SK-N-SH treated with all-trans-retinoic acid at 6 μM for 48 hours (cell line): ENCODE measurements at regions not wholly inside any gene's neighbourhood (a gene's known extent, or its start where the extent isn't known, plus 50 kb on each side); places are given as distances from the start of the nearest gene placed in this dataset.

Experiments
- CSDC2 ChIP-seq: fragments of 250-450 bp; sonication (Bioruptor Pico); IDR thresholded peaks from 2 replicates; pipeline ENCODE4 v1.5.0; 2020; ENCODE audit warnings: mild to moderate bottlenecking, moderate library complexity
- OSR1 ChIP-seq: fragments of 250-450 bp; sonication (Bioruptor Pico); IDR thresholded peaks from 2 replicates; pipeline ENCODE4 v1.8.0; 2022; ENCODE audit warnings: moderate library complexity, mild to moderate bottlenecking, inconsistent platforms
- ZFP3 ChIP-seq: fragments of 250-450 bp; sonication (Bioruptor Pico); IDR thresholded peaks from 2 replicates; pipeline ENCODE4 v1.5.0; 2020; ENCODE audit warnings: mild to moderate bottlenecking, moderate library complexity
- TF ChIP-seq, protein P1 (sequence below): fragments of 250-450 bp; sonication (Bioruptor Pico); IDR thresholded peaks from 2 replicates; pipeline ENCODE4 v1.5.0; 2020; ENCODE audit warnings: mild to moderate bottlenecking, moderate library complexity
- TF ChIP-seq, protein P2 (sequence below): fragments of 250-450 bp; sonication (Bioruptor Pico); IDR thresholded peaks from 2 replicates; pipeline ENCODE4 v1.8.0; 2020; ENCODE audit warnings: mild to moderate bottlenecking, moderate library complexity, borderline replicate concordance

DNA sequence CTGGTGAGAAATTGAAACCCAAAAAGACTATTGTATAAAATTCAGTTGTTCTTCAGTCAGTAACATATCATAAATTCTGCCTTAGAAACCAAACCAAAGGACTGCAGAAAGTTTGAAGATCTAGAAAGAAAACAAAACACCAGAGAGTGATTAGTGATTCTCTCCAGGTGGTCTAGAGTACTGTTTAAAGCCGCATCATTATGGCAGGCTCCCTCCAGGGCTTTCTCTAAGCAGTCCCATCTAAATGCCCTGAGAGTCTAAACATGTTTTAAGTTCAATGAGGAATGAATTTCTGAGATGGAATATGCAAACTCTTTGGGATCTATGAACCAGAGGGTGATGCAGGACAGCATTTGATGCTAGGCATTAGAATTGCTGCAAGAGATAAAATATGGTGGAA, 100.9 kb upstream of the ST6GALNAC5 start:
- TF ChIP-seq, protein P1, sequence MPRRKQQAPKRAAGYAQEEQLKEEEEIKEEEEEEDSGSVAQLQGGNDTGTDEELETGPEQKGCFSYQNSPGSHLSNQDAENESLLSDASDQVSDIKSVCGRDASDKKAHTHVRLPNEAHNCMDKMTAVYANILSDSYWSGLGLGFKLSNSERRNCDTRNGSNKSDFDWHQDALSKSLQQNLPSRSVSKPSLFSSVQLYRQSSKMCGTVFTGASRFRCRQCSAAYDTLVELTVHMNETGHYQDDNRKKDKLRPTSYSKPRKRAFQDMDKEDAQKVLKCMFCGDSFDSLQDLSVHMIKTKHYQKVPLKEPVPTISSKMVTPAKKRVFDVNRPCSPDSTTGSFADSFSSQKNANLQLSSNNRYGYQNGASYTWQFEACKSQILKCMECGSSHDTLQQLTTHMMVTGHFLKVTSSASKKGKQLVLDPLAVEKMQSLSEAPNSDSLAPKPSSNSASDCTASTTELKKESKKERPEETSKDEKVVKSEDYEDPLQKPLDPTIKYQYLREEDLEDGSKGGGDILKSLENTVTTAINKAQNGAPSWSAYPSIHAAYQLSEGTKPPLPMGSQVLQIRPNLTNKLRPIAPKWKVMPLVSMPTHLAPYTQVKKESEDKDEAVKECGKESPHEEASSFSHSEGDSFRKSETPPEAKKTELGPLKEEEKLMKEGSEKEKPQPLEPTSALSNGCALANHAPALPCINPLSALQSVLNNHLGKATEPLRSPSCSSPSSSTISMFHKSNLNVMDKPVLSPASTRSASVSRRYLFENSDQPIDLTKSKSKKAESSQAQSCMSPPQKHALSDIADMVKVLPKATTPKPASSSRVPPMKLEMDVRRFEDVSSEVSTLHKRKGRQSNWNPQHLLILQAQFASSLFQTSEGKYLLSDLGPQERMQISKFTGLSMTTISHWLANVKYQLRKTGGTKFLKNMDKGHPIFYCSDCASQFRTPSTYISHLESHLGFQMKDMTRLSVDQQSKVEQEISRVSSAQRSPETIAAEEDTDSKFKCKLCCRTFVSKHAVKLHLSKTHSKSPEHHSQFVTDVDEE (CRISPR knock-in tag), result no peak
- no peak for TF ChIP-seq OSR1
- TF ChIP-seq, protein P2, sequence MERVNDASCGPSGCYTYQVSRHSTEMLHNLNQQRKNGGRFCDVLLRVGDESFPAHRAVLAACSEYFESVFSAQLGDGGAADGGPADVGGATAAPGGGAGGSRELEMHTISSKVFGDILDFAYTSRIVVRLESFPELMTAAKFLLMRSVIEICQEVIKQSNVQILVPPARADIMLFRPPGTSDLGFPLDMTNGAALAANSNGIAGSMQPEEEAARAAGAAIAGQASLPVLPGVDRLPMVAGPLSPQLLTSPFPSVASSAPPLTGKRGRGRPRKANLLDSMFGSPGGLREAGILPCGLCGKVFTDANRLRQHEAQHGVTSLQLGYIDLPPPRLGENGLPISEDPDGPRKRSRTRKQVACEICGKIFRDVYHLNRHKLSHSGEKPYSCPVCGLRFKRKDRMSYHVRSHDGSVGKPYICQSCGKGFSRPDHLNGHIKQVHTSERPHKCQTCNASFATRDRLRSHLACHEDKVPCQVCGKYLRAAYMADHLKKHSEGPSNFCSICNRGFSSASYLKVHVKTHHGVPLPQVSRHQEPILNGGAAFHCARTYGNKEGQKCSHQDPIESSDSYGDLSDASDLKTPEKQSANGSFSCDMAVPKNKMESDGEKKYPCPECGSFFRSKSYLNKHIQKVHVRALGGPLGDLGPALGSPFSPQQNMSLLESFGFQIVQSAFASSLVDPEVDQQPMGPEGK, result no peak
- TF ChIP-seq ZFP3 (CRISPR knock-in tag), result no peak
- TF ChIP-seq CSDC2, result no peak
